Liver (tissue), 8 donors: ENCODE measurements at regions not wholly inside any gene's neighbourhood (a gene's known extent, or its start where the extent isn't known, plus 50 kb on each side); places are given as distances from the start of the nearest gene placed in this dataset.

ENCODE experiments used
- DNase-seq: peaks from one replicate; pipeline ENCODE4 v3.0.0-alpha.2; 2017; ENCODE audit warnings: low spot score
- H3K27ac ChIP-seq, 2 donors: one replicate each; pipeline ENCODE4 v1.7.0; 2013; ENCODE audit warnings: inconsistent platforms in 2 of 2, low read length in 2 of 2, control low read depth in 1 of 2, low read depth in 1 of 2, mild to moderate bottlenecking in 1 of 2
- H3K27me3 ChIP-seq, 4 donors: one replicate each; pipeline versions ENCODE4 v1.6.1 to v1.7.0; 2013; ENCODE audit warnings: low read length in 3 of 4, inconsistent platforms in 1 of 4, mild to moderate bottlenecking in 1 of 4, moderate library complexity in 1 of 4; ENCODE audit not compliant: control insufficient read depth in 4 of 4, insufficient read depth in 4 of 4
- H3K36me3 ChIP-seq, 4 donors: one replicate each; pipeline versions ENCODE4 v1.6.1 to v1.7.0; 2013; ENCODE audit warnings: low read length in 3 of 4, mild to moderate bottlenecking in 3 of 4, low read depth in 1 of 4, moderate library complexity in 1 of 4; ENCODE audit not compliant: control insufficient read depth in 4 of 4, insufficient read depth in 3 of 4
- H3K4me1 ChIP-seq, 4 donors: one replicate each; pipeline versions ENCODE4 v1.6.1 to v1.7.0; 2013; ENCODE audit warnings: low read length in 3 of 4, mild to moderate bottlenecking in 3 of 4, moderate library complexity in 1 of 4; ENCODE audit not compliant: control insufficient read depth in 4 of 4, insufficient read depth in 4 of 4
- H3K4me3 ChIP-seq, 3 donors: one replicate each; pipeline versions ENCODE4 v1.6.1 to v1.7.0; 2013; ENCODE audit warnings: low read length in 3 of 3, control low read depth in 1 of 3, low read depth in 1 of 3, mild to moderate bottlenecking in 1 of 3
- H3K9ac ChIP-seq, 2 donors: one replicate each; pipeline ENCODE4 v1.7.0; 2013; ENCODE audit warnings: low read length in 2 of 2, mild to moderate bottlenecking in 2 of 2, moderate library complexity in 2 of 2, control low read depth in 1 of 2, low read depth in 1 of 2
- H3K9me3 ChIP-seq, 4 donors: one replicate each; pipeline versions ENCODE4 v1.6.1 to v1.7.0; 2013; ENCODE audit warnings: low read length in 3 of 4; ENCODE audit not compliant: control insufficient read depth in 4 of 4
- EGR1 ChIP-seq, 2 donors: IDR thresholded peaks; 2 replicates each; pipeline ENCODE4 v1.6.1; 2016 to 2018; ENCODE audit warnings: antibody characterized with exemption in 2 of 2, low read depth in 2 of 2
- FOXA1 ChIP-seq: IDR thresholded peaks from 2 replicates; pipeline ENCODE4 v1.6.1; 2016; ENCODE audit warnings: antibody characterized with exemption
- FOXA2 ChIP-seq: IDR thresholded peaks from 2 replicates; pipeline ENCODE4 v1.6.1; 2016; ENCODE audit warnings: antibody characterized with exemption
- GABPA ChIP-seq, 2 donors: IDR thresholded peaks in 1 of 2; conservative IDR thresholded peaks in 1 of 2; 2 replicates each; pipeline ENCODE4 v1.6.1; 2016; ENCODE audit warnings: antibody characterized with exemption in 2 of 2, mild to moderate bottlenecking in 1 of 2, moderate library complexity in 1 of 2
- HNF4A ChIP-seq, 2 donors: conservative IDR thresholded peaks; 2 replicates each; pipeline ENCODE4 v1.6.1; 2016; ENCODE audit warnings: antibody characterized with exemption in 2 of 2, mild to moderate bottlenecking in 2 of 2
- HNF4G ChIP-seq: IDR thresholded peaks from 2 replicates; pipeline ENCODE4 v1.6.1; 2016; ENCODE audit warnings: antibody characterized with exemption
- JUND ChIP-seq, 2 donors: IDR thresholded peaks; 2 replicates each; pipeline ENCODE4 v1.6.1; 2016; ENCODE audit warnings: antibody characterized with exemption in 2 of 2
- NR2F2 ChIP-seq: IDR thresholded peaks from 2 replicates; pipeline ENCODE4 v1.6.1; 2016; ENCODE audit warnings: antibody characterized with exemption
- RAD21 ChIP-seq, 2 donors: IDR thresholded peaks; 2 replicates each; pipeline ENCODE4 v1.6.1; 2016; ENCODE audit warnings: antibody characterized with exemption in 2 of 2, mild to moderate bottlenecking in 2 of 2
- RXRA ChIP-seq, 2 donors: IDR thresholded peaks; 2 replicates each; pipeline ENCODE4 v1.6.1; 2017 to 2018; ENCODE audit warnings: antibody characterized with exemption in 2 of 2, mild to moderate bottlenecking in 1 of 2
- SP1 ChIP-seq: IDR thresholded peaks from 2 replicates; pipeline ENCODE4 v1.6.1; 2018; ENCODE audit warnings: antibody characterized with exemption, mild to moderate bottlenecking
- TAF1 ChIP-seq: conservative IDR thresholded peaks from 2 replicates; pipeline ENCODE4 v1.6.1; 2016; ENCODE audit warnings: antibody characterized with exemption, mild to moderate bottlenecking
- YY1 ChIP-seq: IDR thresholded peaks from 2 replicates; pipeline ENCODE4 v1.6.1; 2016; ENCODE audit warnings: antibody characterized with exemption, mild to moderate bottlenecking
- WGBS: extraction: QIAGEN DNeasy Blood & Tissue Kit; methylation state at CpG from one replicate; pipeline ENCODE4 v1.1.7; 2013; 5-methylcytosine and 5-hydroxymethylcytosine counted together
- TF ChIP-seq, protein P1 (sequence below): fragments of 150-350 bp; IDR thresholded peaks from 2 replicates; pipeline ENCODE4 v1.5.1; 2017; ENCODE audit warnings: improper control_type of control experiment, low read depth, low read length; ENCODE audit not compliant: missing input control
- TF ChIP-seq, protein P2 (sequence below): IDR thresholded peaks from 2 replicates; pipeline ENCODE4 v1.6.1; 2016; ENCODE audit warnings: antibody characterized with exemption, mild to moderate bottlenecking
- TF ChIP-seq, protein P3 (sequence below): IDR thresholded peaks from 2 replicates; pipeline ENCODE4 v1.6.1; 2016; ENCODE audit warnings: antibody characterized with exemption
- TF ChIP-seq, protein P4 (sequence below): IDR thresholded peaks from 2 replicates; pipeline ENCODE4 v1.6.1; 2016; ENCODE audit warnings: antibody characterized with exemption
- TF ChIP-seq, protein P5 (sequence below): IDR thresholded peaks from 2 replicates; pipeline ENCODE4 v1.6.1; 2016; ENCODE audit warnings: antibody characterized with exemption
- donor health status: healthy.
- donor health status: healthy.
- donor health status: healthy.
- donor health status: healthy.
- donor health status: healthy.

DNA sequence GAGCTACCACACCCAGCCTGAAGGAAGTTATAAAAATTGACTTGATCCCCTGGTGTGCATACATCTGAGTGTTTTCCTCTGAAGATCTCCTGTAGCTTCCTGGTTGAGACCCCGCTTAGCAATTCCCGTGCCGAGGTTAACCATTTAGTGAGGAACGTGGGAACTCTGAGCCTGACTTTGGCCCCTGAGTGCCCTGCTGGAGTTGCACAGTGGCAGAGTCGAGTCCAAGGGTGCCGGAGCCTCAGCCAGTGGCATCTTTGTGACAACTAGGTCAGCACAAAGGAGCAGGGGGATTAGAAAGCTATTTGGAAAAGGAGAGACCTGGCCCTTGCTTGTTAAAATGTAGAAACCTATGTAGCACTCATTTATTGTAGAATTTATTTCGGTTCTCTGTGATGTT lies 561.2 kb upstream of the SALL3 start:
- TF ChIP-seq FOXA2, result no peak
- TF ChIP-seq FOXA1, result no peak
- TF ChIP-seq, protein P1, sequence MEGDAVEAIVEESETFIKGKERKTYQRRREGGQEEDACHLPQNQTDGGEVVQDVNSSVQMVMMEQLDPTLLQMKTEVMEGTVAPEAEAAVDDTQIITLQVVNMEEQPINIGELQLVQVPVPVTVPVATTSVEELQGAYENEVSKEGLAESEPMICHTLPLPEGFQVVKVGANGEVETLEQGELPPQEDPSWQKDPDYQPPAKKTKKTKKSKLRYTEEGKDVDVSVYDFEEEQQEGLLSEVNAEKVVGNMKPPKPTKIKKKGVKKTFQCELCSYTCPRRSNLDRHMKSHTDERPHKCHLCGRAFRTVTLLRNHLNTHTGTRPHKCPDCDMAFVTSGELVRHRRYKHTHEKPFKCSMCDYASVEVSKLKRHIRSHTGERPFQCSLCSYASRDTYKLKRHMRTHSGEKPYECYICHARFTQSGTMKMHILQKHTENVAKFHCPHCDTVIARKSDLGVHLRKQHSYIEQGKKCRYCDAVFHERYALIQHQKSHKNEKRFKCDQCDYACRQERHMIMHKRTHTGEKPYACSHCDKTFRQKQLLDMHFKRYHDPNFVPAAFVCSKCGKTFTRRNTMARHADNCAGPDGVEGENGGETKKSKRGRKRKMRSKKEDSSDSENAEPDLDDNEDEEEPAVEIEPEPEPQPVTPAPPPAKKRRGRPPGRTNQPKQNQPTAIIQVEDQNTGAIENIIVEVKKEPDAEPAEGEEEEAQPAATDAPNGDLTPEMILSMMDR, result no peak
- TF ChIP-seq, protein P2, sequence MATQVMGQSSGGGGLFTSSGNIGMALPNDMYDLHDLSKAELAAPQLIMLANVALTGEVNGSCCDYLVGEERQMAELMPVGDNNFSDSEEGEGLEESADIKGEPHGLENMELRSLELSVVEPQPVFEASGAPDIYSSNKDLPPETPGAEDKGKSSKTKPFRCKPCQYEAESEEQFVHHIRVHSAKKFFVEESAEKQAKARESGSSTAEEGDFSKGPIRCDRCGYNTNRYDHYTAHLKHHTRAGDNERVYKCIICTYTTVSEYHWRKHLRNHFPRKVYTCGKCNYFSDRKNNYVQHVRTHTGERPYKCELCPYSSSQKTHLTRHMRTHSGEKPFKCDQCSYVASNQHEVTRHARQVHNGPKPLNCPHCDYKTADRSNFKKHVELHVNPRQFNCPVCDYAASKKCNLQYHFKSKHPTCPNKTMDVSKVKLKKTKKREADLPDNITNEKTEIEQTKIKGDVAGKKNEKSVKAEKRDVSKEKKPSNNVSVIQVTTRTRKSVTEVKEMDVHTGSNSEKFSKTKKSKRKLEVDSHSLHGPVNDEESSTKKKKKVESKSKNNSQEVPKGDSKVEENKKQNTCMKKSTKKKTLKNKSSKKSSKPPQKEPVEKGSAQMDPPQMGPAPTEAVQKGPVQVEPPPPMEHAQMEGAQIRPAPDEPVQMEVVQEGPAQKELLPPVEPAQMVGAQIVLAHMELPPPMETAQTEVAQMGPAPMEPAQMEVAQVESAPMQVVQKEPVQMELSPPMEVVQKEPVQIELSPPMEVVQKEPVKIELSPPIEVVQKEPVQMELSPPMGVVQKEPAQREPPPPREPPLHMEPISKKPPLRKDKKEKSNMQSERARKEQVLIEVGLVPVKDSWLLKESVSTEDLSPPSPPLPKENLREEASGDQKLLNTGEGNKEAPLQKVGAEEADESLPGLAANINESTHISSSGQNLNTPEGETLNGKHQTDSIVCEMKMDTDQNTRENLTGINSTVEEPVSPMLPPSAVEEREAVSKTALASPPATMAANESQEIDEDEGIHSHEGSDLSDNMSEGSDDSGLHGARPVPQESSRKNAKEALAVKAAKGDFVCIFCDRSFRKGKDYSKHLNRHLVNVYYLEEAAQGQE, result no peak
- TF ChIP-seq HNF4G, result no peak
- TF ChIP-seq RAD21 (IDR thresholded peaks at IDR 0.05), result no peak
- TF ChIP-seq, protein P3, sequence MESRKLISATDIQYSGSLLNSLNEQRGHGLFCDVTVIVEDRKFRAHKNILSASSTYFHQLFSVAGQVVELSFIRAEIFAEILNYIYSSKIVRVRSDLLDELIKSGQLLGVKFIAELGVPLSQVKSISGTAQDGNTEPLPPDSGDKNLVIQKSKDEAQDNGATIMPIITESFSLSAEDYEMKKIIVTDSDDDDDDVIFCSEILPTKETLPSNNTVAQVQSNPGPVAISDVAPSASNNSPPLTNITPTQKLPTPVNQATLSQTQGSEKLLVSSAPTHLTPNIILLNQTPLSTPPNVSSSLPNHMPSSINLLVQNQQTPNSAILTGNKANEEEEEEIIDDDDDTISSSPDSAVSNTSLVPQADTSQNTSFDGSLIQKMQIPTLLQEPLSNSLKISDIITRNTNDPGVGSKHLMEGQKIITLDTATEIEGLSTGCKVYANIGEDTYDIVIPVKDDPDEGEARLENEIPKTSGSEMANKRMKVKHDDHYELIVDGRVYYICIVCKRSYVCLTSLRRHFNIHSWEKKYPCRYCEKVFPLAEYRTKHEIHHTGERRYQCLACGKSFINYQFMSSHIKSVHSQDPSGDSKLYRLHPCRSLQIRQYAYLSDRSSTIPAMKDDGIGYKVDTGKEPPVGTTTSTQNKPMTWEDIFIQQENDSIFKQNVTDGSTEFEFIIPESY, result no peak
- TF ChIP-seq SP1, result no peak
- TF ChIP-seq YY1, result no peak
- TF ChIP-seq, protein P4, sequence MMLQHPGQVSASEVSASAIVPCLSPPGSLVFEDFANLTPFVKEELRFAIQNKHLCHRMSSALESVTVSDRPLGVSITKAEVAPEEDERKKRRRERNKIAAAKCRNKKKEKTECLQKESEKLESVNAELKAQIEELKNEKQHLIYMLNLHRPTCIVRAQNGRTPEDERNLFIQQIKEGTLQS, result no peak
- no peak for TF ChIP-seq HNF4A (conservative IDR thresholded peaks at IDR 0.05)
- no peak for TF ChIP-seq TAF1
- TF ChIP-seq JUND (IDR thresholded peaks at IDR 0.05), result no peak
- TF ChIP-seq NR2F2, result no peak
- TF ChIP-seq, protein P5, sequence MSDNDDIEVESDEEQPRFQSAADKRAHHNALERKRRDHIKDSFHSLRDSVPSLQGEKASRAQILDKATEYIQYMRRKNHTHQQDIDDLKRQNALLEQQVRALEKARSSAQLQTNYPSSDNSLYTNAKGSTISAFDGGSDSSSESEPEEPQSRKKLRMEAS, result no peak
- no peak for TF ChIP-seq EGR1 (IDR thresholded peaks at IDR 0.05; ENCODE audit: low read depth in 2 of 2)
- no peak for TF ChIP-seq RXRA (IDR thresholded peaks at IDR 0.05)
- no peak for TF ChIP-seq GABPA (IDR thresholded peaks at IDR 0.05 in 1 of 2, conservative IDR thresholded peaks at IDR 0.05 in 1 of 2)
- H3K9ac ChIP-seq, result no peak overlapping the region
- H3K9me3 ChIP-seq, result no peaks in the 10 kb centered on the region
- H3K4me1 ChIP-seq, result no peaks in the 10 kb centered on the region
- H3K36me3 ChIP-seq, result no peaks in the 10 kb centered on the region
- H3K27ac ChIP-seq, result no peak overlapping the region
- no peak for DNase-seq
- no peaks in the 10 kb centered on the region for H3K27me3 ChIP-seq
- H3K4me3 ChIP-seq, result no peak overlapping the region
- 64% methylated on average over 7 of the region's 7 CpGs for WGBS
